ENCODE measurements at regions not wholly inside any gene's neighbourhood (a gene's known extent, or its start where the extent isn't known, plus 50 kb on each side); places are given as distances from the start of the nearest gene placed in this dataset.

- peak; percentile 51 for DNase-seq
Observed at GRCh38 chr4:124018383-124019317, 622.1 kb downstream of the SPRY1 start.

- DNase-seq: no peak
Observed at GRCh38 chr4:124019749-124020549, 623.4 kb downstream of the SPRY1 start.

GRCh38 chr4:124025000-124025399 lies 628.4 kb downstream of the SPRY1 start:
- no peak for DNase-seq

GRCh38 chr4:124025428-124025827 lies 628.8 kb downstream of the SPRY1 start:
- no peak for DNase-seq

- DNase-seq: peak; percentile 44
Observed at GRCh38 chr4:124028182-124028581, 631.6 kb downstream of the SPRY1 start.

- peak; percentile 70 for DNase-seq
Observed at GRCh38 chr4:124030147-124030546, 633.6 kb downstream of the SPRY1 start.

- no peak for DNase-seq
Observed at GRCh38 chr4:124032035-124032434, 635.4 kb downstream of the SPRY1 start.

- DNase-seq: no peak
Observed at GRCh38 chr4:124035364-124036041, 638.9 kb downstream of the SPRY1 start.

- no peak for DNase-seq
Observed at GRCh38 chr4:124037236-124037635, 640.6 kb downstream of the SPRY1 start.

- no peak for DNase-seq
Observed at GRCh38 chr4:124044330-124044729, 647.7 kb downstream of the SPRY1 start.

GRCh38 chr4:124044867-124045266 lies 648.3 kb downstream of the SPRY1 start:
- DNase-seq: no peak

- DNase-seq: no peak
Observed at GRCh38 chr4:124046190-124046589, 649.6 kb downstream of the SPRY1 start.

GRCh38 chr4:124053872-124054538 lies 657.4 kb downstream of the SPRY1 start:
- no peak for DNase-seq

GRCh38 chr4:124055336-124055735 lies 657.2 kb downstream of the ANKRD50 start:
- no peak for DNase-seq

GRCh38 chr4:124055896-124056295 lies 656.6 kb downstream of the ANKRD50 start:
- DNase-seq: no peak

GRCh38 chr4:124060261-124060918 lies 652.1 kb downstream of the ANKRD50 start:
- peak; percentile 64 for DNase-seq

- no peak for DNase-seq
Observed at GRCh38 chr4:124061413-124061812, 651.1 kb downstream of the ANKRD50 start.

GRCh38 chr4:124065422-124065821 lies 647.1 kb downstream of the ANKRD50 start:
- DNase-seq: no peak

GRCh38 chr4:124065936-124066335 lies 646.6 kb downstream of the ANKRD50 start:
- no peak for DNase-seq

GRCh38 chr4:124066595-124066994 lies 645.9 kb downstream of the ANKRD50 start:
- no peak for DNase-seq

GRCh38 chr4:124067046-124067445 lies 645.5 kb downstream of the ANKRD50 start:
- DNase-seq: no peak
